Smooth muscle cell of the brain vasculature (primary cell): ENCODE measurements at regions not wholly inside any gene's neighbourhood (a gene's known extent, or its start where the extent isn't known, plus 50 kb on each side); places are given as distances from the start of the nearest gene placed in this dataset.
"Not testable (repeated sequence)": the region's sequence is repeated elsewhere in the genome, so short reads cannot be mapped to it uniquely, and the experiment has no call there.

ENCODE experiments used
- DNase-seq: peaks from one replicate; pipeline ENCODE4 v3.0.0-alpha.2; 2012; ENCODE audit warnings: low read depth, low spot score

DNA sequence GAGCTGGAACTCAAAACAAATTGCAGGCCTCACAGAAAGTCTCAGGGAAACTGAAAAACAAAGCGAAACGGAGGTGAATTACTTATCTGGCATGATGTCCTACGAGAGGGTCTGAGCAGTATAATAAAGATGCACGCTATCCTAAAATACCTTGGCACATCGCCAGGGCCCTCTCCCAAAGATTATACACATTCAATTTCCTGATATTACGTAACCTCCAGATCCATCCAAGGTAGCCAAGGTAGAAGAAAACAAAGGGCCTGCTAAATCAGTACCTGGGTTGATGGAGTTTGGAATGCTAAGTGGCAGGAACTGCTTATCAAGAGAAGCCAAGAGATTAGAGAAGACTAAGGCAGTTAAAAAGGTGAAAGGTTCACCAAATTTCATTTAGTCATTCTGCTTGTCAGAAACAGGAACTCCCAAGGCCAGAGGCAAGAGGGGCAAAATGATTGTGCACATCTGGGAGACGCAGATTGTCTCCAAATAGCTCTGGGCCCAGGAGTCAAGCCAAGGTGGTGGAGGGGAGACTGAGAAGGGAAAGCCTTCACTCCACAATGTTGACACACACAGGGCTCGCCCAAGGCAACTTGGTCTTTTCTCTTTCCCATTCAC lies 236.8 kb upstream of the ATP5MC3 start:
- DNase-seq: no peak

DNA sequence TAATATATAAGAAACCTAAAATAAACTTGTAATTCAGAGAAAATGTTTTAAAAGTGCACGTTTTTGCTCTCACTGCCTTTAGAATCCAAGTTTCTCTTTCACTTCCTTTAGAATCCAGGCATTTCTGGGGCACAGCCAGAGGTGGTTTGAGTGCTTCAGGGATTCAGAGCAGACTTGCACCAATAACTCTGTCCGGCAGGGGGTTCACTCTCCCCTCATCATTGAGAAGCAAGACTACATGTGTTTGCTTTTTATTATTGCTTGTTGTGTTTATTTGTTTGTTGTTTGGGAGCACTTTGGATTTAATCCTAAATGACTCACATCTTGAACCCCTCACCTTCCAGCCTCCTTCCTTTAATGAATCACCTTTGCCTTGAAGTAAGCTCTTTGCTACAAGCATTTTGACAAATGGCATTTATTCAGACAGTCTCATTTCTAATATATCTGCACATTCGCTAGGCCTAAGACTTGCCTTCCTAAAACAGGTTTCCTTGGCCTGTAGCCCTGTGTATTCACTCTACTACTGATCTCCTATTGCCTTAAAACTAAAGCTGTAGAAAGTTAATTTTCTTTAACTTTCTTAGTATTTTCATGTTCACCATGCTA lies 233.5 kb upstream of the ATP5MC3 start:
- DNase-seq: peak; percentile 17

DNA sequence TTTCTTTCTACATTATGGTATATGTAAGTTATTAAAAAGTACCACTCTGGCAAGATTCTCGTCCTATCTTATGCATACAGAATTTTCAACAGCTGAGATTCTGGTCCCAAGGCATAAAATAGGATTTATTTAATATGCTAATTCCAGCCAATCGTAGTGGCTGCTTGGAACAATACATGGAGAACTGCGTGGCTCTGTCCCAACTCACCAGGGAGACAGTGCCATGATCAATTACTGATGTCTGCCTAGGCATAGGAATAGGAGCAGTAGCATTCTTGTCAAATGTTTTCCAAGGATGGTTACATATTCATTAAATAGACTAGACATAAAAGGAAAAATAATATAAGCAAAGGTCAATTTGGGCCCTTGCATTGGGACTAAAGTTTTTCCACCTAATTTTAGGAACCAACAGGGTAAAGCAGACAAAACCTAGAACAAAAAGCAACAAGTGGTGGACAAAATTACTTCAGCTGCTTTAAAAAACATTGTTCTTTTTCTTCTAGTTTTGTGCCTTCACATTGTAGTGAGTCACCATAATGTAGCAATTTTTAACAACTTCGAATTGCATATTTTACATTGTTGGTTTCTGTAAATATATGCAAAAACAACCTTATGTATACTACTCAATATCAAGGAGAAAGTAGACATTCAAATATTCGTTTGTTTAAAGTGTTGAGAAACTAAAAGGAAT lies 232.8 kb upstream of the ATP5MC3 start:
- no peak for DNase-seq

DNA sequence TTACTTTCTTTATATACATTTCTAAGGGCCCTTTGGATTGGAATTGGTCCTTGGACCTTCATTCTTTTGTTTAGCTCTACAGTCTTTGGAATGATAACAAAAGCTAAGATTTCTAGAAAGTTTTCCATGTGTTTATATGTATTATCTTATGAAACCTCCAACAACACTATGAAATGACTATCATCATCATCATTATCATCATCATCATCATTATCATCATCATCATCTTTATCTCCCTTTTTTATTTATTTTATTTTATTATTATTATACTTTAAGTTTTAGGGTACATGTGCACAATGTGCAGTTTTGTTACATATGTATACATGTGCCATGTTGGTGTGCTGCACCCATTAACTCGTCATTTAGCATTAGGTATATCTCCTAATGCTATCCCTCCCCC lies 229.4 kb upstream of the ATP5MC3 start:
- not testable (repeated sequence) for DNase-seq

DNA sequence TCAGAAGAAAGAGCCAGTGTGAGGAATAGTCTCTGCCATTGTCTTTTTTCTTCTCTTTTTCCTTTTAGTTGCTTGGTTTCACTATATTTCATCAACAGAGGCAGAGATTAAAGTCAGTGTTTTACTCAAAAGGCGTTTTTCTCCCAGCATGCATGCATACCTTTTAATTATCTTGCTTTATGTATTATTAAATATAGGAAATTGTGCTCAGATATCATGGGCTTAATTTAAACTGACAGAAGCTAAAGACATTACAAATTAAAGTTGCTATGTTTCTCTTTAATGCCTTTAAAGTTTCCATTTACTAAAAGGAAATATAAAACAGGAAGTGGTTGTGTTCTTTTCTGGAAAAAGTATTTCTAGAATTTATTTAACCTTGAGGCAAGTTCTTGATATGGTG lies 223.3 kb upstream of the ATP5MC3 start:
- DNase-seq: no peak

DNA sequence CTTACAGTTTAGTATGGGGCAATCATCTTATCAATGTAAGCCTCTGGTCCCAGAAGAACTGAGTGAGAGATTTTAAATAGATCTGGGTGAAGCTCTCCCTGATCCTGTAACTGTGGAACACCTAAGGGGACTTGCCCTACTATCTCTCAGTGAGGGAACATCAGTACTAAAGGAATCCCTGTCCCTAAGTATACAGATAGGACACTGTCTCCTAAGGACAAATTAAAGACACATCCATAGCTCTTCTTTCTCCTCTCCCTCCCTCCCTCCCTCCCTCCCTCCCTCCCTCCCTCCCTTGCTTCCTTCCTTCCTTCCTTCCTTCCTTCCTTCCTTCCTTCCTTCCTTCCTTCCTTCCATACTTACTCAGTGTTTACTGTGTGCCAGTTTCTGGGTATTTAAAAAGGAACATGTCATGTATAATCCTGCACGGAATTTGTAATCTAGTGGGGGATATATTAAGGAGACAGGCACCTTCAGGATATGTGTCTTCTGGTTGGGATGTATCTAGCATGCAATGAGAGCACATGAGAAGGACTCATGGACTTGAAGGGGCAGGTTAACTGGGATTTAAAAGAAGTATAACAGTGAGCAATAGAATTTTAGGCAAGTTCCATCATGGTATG lies 222.2 kb upstream of the ATP5MC3 start:
- DNase-seq: no peak

DNA sequence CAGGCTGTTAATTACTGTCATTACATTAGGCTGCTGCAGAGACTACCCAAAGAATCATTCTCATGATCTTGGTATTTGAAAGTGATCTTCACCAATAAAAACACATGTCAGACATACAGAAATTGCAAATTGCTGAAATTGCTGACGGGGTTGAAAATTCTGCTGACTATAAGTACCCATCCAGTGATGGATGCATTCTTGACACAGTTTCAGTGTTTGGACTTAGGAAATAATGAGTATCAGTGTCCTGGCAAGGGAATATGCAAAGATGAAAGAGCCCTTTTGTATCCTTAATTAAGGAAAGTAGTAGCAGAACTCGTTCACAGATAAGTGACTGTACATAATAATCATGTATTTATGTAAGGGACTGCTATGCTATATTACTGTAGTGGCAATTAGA lies 221.1 kb upstream of the ATP5MC3 start:
- no peak for DNase-seq

DNA sequence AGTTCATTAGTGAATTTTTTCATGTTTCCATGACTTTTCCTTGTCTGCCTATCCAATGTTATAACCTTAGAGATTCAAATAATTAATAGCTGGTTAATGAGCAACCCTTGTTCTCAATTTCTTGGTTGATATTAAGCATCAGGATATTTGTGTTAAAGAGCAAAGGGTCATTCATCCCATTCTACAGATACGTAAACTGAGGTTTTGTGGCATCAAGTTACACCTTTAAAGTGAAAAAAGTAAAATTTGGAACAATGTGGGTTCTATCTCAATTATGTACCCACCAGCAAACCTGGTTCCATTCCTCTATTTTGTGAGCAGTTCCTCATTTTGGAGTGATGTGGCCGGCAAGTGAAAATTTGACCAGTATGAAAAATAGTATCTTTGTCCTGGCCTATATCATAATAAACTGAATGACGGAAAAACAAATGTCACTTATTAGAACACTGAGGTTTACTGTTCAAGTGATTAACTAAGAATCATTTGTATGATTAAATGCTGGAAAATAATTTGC lies 220.5 kb upstream of the ATP5MC3 start:
- DNase-seq: no peak

DNA sequence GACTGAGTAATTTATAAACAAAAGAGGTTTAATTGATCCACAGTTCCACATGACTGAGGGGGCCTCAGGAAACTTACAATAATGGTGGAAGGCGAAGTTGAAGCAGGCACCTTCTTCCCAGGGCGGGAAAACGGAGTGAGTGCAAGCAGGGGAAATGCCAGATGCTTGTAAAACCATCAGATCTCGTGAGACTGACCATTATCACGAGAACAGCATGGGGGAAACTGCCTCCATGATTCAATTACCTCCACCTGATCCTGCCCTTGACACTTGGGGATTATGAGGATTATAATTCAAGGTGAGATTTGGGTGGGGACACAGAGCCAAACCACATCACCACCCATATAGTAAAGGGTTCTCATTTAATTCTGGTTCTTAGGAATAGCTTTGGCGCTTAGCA lies 219.5 kb upstream of the ATP5MC3 start:
- DNase-seq: no peak

DNA sequence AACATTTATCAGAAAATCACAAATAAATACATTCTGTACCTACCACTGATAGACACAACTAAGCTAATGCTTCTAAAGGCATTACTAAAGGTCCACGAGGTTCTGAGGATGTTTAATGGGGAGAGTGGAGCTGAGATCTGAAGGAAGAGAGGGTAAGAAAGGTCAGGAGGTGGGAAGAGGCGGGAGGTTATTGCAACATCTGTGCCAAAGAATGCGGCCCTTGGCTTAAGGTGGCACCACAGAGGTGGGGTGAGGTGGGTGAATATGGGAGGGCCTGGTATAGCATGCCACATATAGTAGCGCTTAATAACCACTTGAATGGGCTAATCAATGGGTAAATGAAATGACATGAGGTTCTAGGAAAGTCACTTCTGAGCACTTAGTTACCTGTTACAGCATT lies 217.8 kb upstream of the ATP5MC3 start:
- no peak for DNase-seq

DNA sequence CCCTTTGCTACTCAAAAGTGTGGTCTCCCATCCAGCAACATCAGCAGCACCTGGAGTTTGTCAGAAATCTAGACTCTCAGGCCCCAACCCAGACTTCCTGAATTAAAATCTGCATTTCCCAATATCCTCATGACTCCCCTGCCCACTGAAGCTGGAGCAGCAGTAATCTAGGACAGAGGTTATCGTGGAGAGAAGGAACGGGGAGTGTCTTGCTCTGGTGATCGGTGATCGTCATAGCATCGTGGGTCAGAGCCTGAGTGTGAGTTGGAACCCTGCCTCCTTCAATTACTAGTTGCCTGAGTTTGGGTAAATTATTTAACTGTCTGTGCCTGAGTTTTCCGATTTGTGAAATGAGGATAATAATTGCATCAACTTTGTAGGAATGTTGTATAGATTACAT lies 217.3 kb upstream of the ATP5MC3 start:
- DNase-seq: no peak

DNA sequence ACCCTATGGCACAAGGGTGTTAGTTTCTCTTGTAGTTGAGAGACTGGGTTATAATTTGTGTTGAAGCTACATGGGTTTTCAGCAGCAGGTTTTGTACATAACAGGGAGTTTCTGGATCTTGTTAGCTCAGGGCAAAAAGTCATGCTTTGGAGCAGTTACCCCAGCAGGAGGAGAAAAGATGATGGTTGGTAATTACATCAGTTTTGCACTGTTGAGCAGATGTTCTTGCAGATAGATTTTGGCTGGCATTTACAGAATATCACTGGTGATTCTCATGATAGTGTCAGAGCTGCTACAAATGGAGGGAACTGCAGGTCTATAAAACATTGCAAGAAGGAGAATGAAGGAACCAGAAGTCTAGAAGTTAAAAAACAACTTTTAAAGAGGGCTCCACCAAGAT lies 215.2 kb upstream of the ATP5MC3 start:
- no peak for DNase-seq

DNA sequence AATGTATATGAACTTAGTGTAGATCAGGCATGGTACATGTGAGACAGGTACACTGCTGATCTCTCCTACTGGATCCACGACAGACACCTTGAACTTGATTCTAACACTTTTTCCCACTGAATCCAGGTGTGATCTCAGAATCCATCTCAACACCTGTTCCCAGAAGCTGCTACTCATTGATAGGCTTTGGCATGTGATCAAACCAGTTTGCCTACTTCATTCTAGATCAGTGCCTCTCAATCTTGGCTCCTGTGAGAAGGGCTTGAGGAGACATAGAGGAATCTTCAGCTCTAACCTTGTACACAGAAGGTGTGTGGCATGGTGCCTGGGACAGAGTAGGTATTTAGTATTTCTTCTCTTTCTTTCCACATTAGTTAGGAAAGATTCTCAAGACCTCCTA lies 212.3 kb upstream of the ATP5MC3 start:
- DNase-seq: no peak

DNA sequence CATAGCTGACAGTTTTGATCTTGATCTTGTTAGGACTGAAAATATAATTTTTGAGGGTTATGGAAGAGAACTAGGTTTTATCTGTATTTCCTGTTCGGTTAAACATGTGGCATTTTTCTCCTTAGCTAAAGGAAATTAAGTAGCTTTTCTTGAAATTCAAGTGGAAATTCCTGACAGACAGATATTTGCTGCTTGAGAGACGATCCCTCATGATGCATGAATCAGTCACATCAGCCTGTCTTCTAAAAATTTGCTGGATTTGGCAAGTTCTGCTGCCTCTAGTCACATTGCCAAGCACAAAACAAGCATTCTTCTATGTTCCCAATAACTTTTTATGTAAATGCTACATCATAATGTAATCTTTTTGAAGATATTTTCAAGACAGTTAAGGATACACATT lies 201.8 kb upstream of the ATP5MC3 start:
- DNase-seq: no peak

DNA sequence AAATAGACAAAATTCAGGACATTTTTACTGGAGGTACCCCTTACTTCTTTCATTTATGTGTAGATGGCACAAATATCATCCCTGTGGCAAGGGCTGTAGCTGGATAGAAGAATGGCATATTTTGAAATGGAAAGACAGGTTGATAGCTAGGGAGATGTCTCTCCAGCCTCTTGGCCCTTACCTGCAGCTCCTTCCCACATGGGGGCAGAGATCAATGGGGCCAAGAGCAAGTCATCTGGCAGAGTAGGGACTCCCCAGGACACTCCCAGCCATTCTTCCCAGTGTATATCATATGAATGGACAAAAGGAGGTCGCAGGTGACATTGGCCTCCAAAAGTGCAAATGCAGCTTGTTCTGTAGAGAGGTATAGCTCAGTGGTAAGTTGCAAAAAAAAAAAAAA lies 192.2 kb upstream of the ATP5MC3 start:
- no peak for DNase-seq

DNA sequence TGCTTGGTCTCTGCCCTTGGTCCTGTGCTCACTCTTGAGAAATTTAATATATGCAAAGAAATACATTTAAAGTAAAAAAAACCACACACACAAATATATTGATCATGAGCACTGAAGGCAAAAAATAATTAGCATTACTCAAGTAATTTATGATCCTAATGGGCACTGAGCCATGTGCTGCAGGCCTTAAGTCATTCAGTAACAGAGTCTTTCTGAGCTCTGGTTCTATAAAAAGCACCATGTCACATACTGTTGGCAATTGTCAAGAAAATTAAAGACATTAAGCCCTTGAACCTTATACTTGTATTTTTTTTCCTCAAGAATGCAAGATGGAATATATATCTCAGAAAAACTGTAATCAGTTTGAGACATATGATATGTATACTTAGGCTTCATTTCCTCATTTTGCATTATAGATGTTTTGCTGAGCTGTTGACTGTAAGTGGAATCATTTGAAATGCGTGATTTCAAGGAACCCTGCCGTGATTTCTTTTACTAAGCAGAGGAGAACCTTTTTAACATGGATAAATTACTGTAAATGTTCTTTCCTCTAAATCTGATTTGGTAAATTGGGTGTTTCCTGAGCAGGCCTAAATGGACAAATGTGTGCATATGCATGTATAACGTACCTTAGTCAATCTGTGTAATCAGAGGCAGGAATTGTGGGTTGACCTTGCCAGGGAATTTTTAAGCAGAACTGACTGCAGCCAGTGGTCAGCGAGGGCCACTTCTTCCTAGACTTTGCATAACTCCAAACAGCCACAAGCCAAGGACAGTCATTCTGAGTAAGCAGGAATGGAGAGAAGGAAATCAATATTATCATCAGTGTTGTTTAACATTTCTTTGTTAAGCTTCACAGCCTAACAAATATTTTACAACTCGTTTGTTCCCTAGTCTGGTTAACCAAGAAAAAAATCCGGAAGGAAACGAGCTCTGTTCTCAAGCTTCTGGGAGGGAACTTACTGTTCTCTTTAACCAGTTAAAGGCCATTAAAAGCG lies 191.5 kb upstream of the ATP5MC3 start:
- no peak for DNase-seq

DNA sequence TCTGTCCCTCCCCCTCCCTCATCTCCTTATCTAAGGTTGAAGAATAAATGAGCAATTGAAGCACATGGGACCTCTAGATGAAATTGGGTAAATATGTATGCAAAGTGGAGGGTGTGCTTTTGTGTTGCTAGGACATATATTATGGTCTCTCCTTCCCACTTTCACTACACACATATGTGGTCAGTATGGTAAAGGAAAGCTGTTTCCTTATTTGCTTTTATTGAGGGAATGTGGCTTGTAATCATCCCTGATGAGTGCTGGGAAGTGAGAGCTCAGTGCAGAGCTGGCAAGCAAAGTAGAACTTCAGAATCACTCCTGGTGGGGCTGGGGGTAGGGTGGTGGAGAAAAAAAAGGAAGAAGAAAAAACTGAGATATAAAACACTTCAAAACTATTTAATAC lies 189.9 kb upstream of the ATP5MC3 start:
- DNase-seq: no peak

DNA sequence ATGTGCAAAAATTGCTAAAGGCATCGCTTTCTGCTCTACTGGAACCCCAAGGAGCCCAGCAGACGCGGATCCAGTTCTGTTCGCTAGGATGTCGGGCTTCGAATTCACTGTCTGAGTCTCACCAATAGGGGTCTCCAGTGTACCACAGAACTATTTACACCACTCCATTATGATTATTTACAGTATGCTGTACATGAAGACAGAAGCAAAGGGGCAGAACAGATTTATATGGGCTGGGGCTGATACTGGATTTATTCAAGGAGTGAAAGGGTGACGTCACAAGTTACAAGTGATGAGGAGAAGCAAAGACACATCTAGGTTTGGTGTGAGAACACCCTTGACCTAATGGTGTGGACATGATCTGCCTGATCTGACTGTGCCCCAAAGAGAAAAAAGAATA lies 185.3 kb upstream of the ATP5MC3 start:
- peak; percentile 6 for DNase-seq

DNA sequence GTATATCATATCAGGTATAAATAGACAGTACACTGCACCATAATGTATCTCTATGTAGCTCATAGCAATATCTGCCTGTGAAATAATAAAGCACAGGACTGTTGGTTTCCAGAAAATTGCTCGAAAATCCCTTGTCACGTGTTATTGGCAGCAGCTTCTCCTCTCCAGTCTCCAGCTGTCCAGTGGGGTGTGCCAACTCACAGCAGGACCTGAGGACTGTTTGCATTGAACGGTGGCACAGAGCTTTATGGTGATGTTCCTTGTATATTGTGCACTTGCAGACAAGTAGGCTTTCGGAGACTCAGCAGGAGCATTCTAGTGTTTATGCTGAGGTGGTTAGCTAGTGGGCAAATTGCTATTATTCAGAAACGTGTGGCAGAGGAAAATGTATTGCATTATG lies 182.2 kb upstream of the ATP5MC3 start:
- DNase-seq: no peak

DNA sequence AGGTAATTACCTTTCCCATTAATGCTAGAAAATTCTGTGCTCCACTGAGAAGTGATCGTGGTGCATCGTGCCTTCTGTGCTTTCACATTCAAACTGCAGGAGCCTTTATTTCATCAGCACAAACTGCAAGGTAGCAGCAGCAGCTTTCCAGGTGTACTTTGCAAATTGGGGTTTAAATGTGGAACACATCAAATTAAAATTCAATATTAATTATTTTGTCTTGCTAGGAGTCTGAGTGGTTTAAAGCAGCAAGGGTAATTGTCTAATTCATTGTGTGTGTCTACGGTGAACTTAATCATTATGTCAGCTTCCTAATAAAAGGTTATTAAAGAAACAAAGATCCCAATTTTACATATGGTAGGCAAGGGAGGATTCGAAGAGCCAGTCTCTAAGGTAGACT lies 180.8 kb upstream of the ATP5MC3 start:
- no peak for DNase-seq

DNA sequence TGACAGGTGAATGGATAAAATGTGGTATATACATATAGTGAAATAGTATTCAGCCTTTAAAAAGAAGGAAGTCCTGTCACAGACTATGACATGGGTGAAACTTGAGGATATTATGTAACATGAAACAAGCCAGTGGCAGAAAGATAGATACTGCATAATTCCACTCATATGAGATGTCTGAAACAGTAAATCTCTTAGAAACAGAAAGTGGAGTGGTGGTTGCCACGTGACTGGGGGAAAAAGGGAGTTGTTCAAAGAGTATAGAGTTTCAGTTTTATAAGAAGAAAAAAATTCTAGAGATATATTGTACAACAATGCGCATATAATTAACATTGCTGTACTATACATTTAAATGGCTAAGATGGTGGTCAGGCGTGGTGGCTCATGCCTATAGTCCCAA lies 178.2 kb upstream of the ATP5MC3 start:
- no peak for DNase-seq

DNA sequence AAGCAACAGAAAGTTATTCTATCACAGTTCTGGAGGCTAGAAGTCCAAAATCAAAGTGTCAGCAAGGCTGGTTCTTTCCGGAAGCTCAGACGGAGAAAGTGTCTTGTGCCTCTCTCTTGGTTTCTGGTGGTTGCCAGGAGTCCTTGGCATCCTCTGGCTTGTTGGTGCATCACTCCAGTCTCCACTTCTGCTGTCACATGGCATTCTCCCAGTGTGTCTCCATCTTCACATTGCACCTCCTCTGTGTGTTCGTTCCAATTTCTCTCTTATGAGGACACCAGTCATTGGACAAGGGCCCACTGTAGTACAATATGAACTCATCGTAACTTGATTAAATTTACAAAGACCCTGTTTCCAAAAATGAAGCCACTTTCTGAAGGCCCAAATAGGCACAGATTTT lies 175.4 kb upstream of the ATP5MC3 start:
- DNase-seq: no peak
